Activated CD4-positive, alpha-beta T cell treated with anti-CD3 and anti-CD28 coated beads, Interleukin-2, amount 50 U/mL, for 48 hours (primary cell): ENCODE measurements at regions not wholly inside any gene's neighbourhood (a gene's known extent, or its start where the extent isn't known, plus 50 kb on each side); places are given as distances from the start of the nearest gene placed in this dataset.

Experiments used
- DNase-seq, 2 experiments: peaks; one replicate each; pipeline ENCODE4 v3.0.0-alpha.2; 2020

DNA sequence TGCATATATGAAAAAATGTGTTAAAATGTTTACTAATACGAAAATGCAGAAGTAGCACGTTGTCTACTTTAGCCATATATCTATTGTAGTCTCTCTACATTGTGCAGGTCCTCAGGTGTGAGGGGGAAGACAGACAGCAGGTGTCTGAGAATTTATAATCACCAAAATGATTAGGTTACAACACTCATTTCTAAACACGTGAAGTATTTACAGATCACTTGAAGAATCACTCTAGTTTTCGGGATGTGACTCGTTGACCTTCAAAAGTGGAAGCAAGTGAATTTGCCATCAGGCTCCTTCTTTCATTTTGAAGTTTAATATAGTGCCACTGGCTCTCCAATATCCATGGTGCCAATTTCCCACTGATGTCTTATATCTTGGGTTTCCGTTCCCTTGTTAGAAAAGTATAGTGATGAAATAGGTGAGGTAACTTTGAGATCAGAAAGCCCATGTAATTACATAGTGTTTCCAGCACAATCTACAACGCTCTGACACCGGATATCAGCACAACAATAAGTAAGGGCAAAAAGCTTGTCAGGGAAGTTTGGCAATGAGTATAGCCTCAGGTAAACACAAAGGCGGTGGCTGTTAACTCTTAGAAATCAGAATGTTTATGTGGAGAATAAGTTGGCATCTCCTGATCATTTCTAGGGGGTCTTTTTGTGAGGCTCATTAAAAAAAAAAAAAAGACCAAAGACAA, 57.5 kb upstream of the SP4 start:
- no peak for DNase-seq

DNA sequence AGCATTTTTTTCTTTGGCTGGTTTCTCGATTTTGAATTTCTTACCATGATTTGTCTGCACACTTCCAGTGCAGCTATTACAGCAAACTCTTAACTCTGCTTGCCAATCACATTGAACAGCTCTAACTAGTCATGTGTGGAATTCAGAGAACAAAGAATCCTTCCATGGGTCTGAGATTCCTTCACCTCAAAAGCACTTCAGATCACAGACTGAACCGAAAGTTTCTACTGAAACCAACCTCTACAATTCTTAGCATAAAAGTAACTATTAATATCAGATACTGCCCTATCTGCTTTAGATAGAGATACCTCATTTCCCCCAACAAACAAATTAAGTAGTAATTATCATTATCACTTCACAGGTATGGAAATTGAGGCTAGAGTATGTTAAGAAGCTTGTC, 56.5 kb upstream of the SP4 start:
- DNase-seq = no peak

DNA sequence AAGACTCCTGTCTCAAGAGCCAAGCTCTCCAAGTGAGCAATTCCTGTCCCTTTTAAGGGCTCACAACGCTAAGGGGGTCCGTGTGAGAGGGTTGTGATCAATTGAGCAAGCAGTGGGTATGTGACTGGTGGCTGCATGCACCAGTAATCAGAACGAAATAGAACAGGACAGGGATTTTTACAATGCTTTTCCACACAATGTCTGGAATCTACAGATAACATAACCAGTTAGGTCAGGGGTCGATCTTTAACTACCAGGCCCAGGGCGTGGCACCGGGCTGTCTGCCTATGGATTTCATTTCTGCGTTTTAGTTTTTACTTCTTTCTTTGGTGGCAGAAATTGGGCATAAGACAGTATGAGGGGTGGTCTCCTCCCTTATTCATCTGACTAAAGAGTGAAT, 54.9 kb upstream of the SP4 start:
- no peak for DNase-seq

- no peak for DNase-seq
Measured at GRCh38 chr7:21374134-21374533, 53.7 kb upstream of the SP4 start.

DNA sequence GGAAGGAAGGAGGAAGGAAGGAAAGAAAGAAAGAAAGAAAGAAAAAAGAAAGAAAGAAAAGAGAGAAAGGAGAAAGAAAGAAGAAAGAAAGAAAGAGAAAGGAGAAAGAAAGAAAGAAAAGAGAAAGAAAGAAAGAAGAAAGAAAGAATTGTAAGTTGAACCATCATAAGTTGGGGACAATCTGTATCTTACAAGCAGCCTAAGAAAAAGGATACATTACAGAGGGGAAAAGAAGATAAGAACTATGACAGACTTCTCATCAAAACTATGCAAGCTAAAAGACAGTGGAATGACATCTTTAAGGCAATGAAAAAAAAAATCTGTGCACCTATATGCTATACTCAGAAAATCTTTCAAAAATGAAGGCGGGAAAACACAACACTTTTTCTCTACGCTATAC, 50.3 kb upstream of the SP4 start:
- no peak for DNase-seq
